Esophagus squamous epithelium (tissue), 5 donors: ENCODE measurements at regions not wholly inside any gene's neighbourhood (a gene's known extent, or its start where the extent isn't known, plus 50 kb on each side); places are given as distances from the start of the nearest gene placed in this dataset.

Source experiments
- DNase-seq: peaks from one replicate; lab custom pipeline; 2025; lab: John Stamatoyannopoulos, UW
- H3K27ac ChIP-seq, 4 donors: fragments of 200-600 bp; sonication (generic); one replicate each; pipeline ENCODE4 v1.5.1; 2016 to 2019; ENCODE audit warnings: mild to moderate bottlenecking in 1 of 4
- H3K27me3 ChIP-seq, 4 donors: fragments of 200-600 bp; sonication (generic); 1 replicate in 3 of 4; 2 replicates in 1 of 4; pipeline versions ENCODE4 v1.5.1 to v1.6.0; 2017 to 2021; ENCODE audit warnings: antibody characterized with exemption in 1 of 4
- H3K36me3 ChIP-seq, 3 donors: fragments of 200-600 bp; sonication (generic); one replicate each; pipeline ENCODE4 v1.5.1; 2016 to 2019
- H3K4me1 ChIP-seq, 3 donors: fragments of 200-600 bp; sonication (generic); one replicate each; pipeline ENCODE4 v1.5.1; 2017 to 2019
- H3K4me3 ChIP-seq, 4 donors: fragments of 200-600 bp; sonication (generic); 1 replicate in 3 of 4; 2 replicates in 1 of 4; pipeline ENCODE4 v1.5.1; 2016 to 2019; ENCODE audit warnings: mild to moderate bottlenecking in 2 of 4, moderate library complexity in 1 of 4
- H3K9me3 ChIP-seq, 3 donors: fragments of 200-600 bp; sonication (generic); one replicate each; pipeline ENCODE4 v1.5.1; 2016 to 2019
- CTCF ChIP-seq, 6 experiments: fragments of 450-650 bp in 4 of 6; fragments of 200-600 bp in 2 of 6; sonication (generic) in 2 of 6; IDR thresholded peaks; one replicate each; pipeline ENCODE4 v1.5.1; 2016 to 2019; ENCODE audit warnings: antibody characterized with exemption in 6 of 6, mild to moderate bottlenecking in 4 of 6, moderate library complexity in 4 of 6
- POLR2A ChIP-seq, 4 donors: fragments of 450-650 bp; IDR thresholded peaks; one replicate each; pipeline ENCODE4 v1.6.1; 2017; ENCODE audit warnings: antibody characterized with exemption in 4 of 4, mild to moderate bottlenecking in 4 of 4, moderate library complexity in 3 of 4
- WGBS, 2 donors: methylation state at CpG; one replicate each; pipeline ENCODE4 v1.1.5; 2018; 5-methylcytosine and 5-hydroxymethylcytosine counted together
- intact Hi-C: fragments of 100-400 bp; cut with DNase I; formaldehyde crosslinking; loops from one replicate; pipeline ENCODE4 v1.15.0; 2022
- donor health status: DM: yes; HTN: yes; CAD: no.

GRCh38 chr12:47023311-47023710, 56.1 kb upstream of the PCED1B start:
- intact Hi-C loops, result no loop called here
- WGBS, 2 donors, result 61 to 80% methylated on average over 3 of the region's 3 CpGs
- peaks cover 0 to 5% (median 0%) of the 10 kb centered on the region in 4 donors for H3K27me3 ChIP-seq
- H3K4me1 ChIP-seq, result peaks cover 0 to 22% (median 0%) of the 10 kb centered on the region in 3 donors
- no peak overlapping the region for H3K4me3 ChIP-seq
- no peak overlapping the region for H3K27ac ChIP-seq
- no peak for DNase-seq
- no peak for TF ChIP-seq POLR2A (IDR thresholded peaks at IDR 0.05)
- no peak for TF ChIP-seq CTCF (IDR thresholded peaks at IDR 0.05)
- no peaks in the 10 kb centered on the region for H3K36me3 ChIP-seq
- no peaks in the 10 kb centered on the region for H3K9me3 ChIP-seq

DNA sequence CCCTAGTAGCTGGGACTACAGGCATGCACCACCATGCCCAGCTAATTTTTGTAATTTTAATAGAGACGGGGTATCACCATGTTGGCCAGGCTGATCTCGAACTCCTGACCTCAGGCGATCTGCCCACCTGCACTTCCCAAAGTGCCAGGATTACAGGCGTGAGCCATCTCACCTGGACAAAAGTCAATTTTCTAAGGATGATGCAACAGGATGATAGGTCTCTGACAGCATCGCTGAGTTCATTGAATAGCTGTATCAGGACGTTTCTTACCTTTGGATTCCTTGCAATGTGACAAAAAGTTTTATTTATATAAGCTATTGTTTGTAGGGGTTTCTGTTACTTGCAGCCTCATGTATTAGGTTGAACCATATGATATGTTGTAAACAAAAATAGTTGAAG, 55.5 kb upstream of the PCED1B start:
- Histone ChIP-seq H3K4me3 (no peak overlapping the region), H3K4me1 (peaks cover 0 to 16% (median 0%) of the 10 kb centered on the region in 3 donors), H3K36me3 (no peaks in the 10 kb centered on the region), H3K9me3 (no peaks in the 10 kb centered on the region), H3K27me3 (peaks cover 0 to 5% (median 0%) of the 10 kb centered on the region in 4 donors), H3K27ac (no peak overlapping the region)
- intact Hi-C loops, result no loop called here
- WGBS, 2 donors, result 45 to 77% methylated on average over 6 of the region's 6 CpGs
- no peak for TF ChIP-seq POLR2A (IDR thresholded peaks at IDR 0.05)
- no peak for TF ChIP-seq CTCF (IDR thresholded peaks at IDR 0.05)
- DNase-seq, result no peak

DNA sequence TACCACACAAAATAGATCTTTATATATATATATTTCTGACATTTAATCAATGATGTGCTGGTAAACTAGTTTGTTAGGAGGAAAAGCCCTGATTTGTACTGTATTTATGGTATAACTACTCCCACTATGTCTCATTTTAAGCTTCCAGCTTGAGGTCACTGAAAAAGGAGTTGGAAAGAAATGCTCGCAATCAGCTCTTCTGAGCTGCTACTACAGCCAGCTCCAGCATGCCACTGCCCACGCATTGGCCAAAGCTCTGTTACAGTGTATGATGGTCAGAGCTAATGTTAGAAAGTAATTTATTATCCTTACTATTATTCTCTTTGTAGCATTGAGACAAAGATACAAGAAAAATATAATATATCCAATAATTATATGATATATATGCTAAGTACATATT, 55.0 kb upstream of the PCED1B start:
- Histone ChIP-seq H3K4me1 (peaks cover 0 to 12% (median 0%) of the 10 kb centered on the region in 3 donors), H3K27ac (no peak overlapping the region), H3K4me3 (no peak overlapping the region), H3K27me3 (peaks cover 0 to 5% (median 0%) of the 10 kb centered on the region in 4 donors), H3K9me3 (no peaks in the 10 kb centered on the region), H3K36me3 (no peaks in the 10 kb centered on the region)
- no peak for TF ChIP-seq CTCF (IDR thresholded peaks at IDR 0.05)
- intact Hi-C loops, result no loop called here
- 57 to 68% methylated on average over 2 of the region's 2 CpGs for WGBS, 2 donors
- DNase-seq, result no peak

- H3K4me3 ChIP-seq, result no peak overlapping the region
- DNase-seq, result no peak
- no peaks in the 10 kb centered on the region for H3K9me3 ChIP-seq
- peaks cover 0 to 4% (median 0%) of the 10 kb centered on the region in 3 donors for H3K4me1 ChIP-seq
- 74 to 78% methylated on average over 2 of the region's 2 CpGs for WGBS, 2 donors
- H3K36me3 ChIP-seq, result no peaks in the 10 kb centered on the region
- intact Hi-C loops, result no loop called here
- no peak overlapping the region for H3K27ac ChIP-seq
- no peak for TF ChIP-seq POLR2A (IDR thresholded peaks at IDR 0.05)
- TF ChIP-seq CTCF (IDR thresholded peaks at IDR 0.05), result no peak
- H3K27me3 ChIP-seq, result peaks cover 0 to 5% (median 0%) of the 10 kb centered on the region in 4 donors
These were observed 54.1 kb upstream of the PCED1B start for GRCh38 chr12:47025349-47025748.

DNA sequence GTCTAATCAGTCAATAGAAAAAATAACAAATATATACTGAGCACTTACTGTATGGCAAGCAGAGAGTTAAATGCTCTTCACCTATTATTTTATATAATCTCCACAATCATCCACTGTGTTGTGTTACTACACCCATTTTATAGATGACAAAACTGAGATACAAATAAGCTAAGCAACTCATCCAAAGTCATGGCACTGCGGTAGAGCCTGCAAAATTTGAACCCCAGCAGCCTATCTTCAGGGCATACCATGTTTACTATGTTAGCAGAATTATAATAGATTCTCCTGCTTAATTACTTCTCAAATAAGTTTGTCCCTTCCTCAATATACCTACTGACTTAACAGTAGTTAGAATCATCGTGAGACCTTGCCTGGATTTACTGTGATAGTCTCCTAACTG, 53.6 kb upstream of the PCED1B start:
- Histone ChIP-seq H3K27ac (no peak overlapping the region), H3K9me3 (no peaks in the 10 kb centered on the region), H3K4me3 (no peak overlapping the region), H3K4me1 (peaks cover 0 to 4% (median 0%) of the 10 kb centered on the region in 3 donors), H3K36me3 (no peaks in the 10 kb centered on the region), H3K27me3 (peaks cover 0 to 5% (median 0%) of the 10 kb centered on the region in 4 donors)
- TF ChIP-seq POLR2A (IDR thresholded peaks at IDR 0.05) (no peak), CTCF (IDR thresholded peaks at IDR 0.05) (no peak)
- 93 to 94% methylated on average over 2 of the region's 2 CpGs for WGBS, 2 donors
- DNase-seq, result no peak
- intact Hi-C loops, result no loop called here
